Stimulated activated CD8-positive, alpha-beta memory T cell treated with anti-CD3 and anti-CD28 coated beads, Interleukin-2, amount 100 ng/mL, for 1 hour (primary cell): ENCODE measurements at regions not wholly inside any gene's neighbourhood (a gene's known extent, or its start where the extent isn't known, plus 50 kb on each side); places are given as distances from the start of the nearest gene placed in this dataset.
A peak's percentile ranks its signal among the peaks of the same experiment; 100 is the strongest.

Experiments used
- DNase-seq, 2 donors: peaks; one replicate each; pipeline ENCODE4 v3.0.0-alpha.2; 2020; ENCODE audit warnings: low read depth in 2 of 2

GRCh38 chr5:110031402-110032140 lies 341.8 kb downstream of the MAN2A1 start:
- DNase-seq: no peak

GRCh38 chr5:110032376-110032775 lies 342.6 kb downstream of the MAN2A1 start:
- DNase-seq: no peak

- no peak for DNase-seq
Measured at GRCh38 chr5:110034056-110034600, 344.4 kb downstream of the MAN2A1 start.

GRCh38 chr5:110038297-110038997 lies 348.7 kb downstream of the MAN2A1 start:
- no peak for DNase-seq

- no peak for DNase-seq
Measured at GRCh38 chr5:110040178-110040577, 350.5 kb downstream of the MAN2A1 start.

- no peak for DNase-seq
Measured at GRCh38 chr5:110043025-110043424, 353.3 kb downstream of the MAN2A1 start.

- no peak for DNase-seq
Measured at GRCh38 chr5:110045158-110045557, 355.4 kb downstream of the MAN2A1 start.

- no peak for DNase-seq
Measured at GRCh38 chr5:110048491-110048890, 358.8 kb downstream of the MAN2A1 start.

GRCh38 chr5:110049816-110050215 lies 360.1 kb downstream of the MAN2A1 start:
- DNase-seq: no peak

- DNase-seq: no peak
Measured at GRCh38 chr5:110050640-110051345, 361.1 kb downstream of the MAN2A1 start.

- no peak for DNase-seq
Measured at GRCh38 chr5:110053205-110053604, 363.5 kb downstream of the MAN2A1 start.

- DNase-seq: no peak
Measured at GRCh38 chr5:110053824-110054223, 364.1 kb downstream of the MAN2A1 start.

- DNase-seq: peak; percentile 28 to 31
Measured at GRCh38 chr5:110054240-110054639, 364.5 kb downstream of the MAN2A1 start.

GRCh38 chr5:110055302-110055701 lies 365.6 kb downstream of the MAN2A1 start:
- DNase-seq: no peak

- DNase-seq: no peak
Measured at GRCh38 chr5:110056580-110057114, 366.9 kb downstream of the MAN2A1 start.

- no peak for DNase-seq
Measured at GRCh38 chr5:110058175-110058574, 368.4 kb downstream of the MAN2A1 start.

GRCh38 chr5:110062246-110062645 lies 372.5 kb downstream of the MAN2A1 start:
- DNase-seq: no peak

- no peak for DNase-seq
Measured at GRCh38 chr5:110063640-110064602, 374.2 kb downstream of the MAN2A1 start.

- no peak for DNase-seq
Measured at GRCh38 chr5:110064603-110065268, 375.0 kb downstream of the MAN2A1 start.

- DNase-seq: no peak
Measured at GRCh38 chr5:110070836-110071235, 381.1 kb downstream of the MAN2A1 start.
